Astrocyte (in vitro differentiated cells and primary cell): ENCODE measurements at regions not wholly inside any gene's neighbourhood (a gene's known extent, or its start where the extent isn't known, plus 50 kb on each side); places are given as distances from the start of the nearest gene placed in this dataset.

Source experiments
- CTCF ChIP-seq: IDR thresholded peaks from 2 replicates; pipeline ENCODE4 v1.5.1; 2011; ENCODE audit warnings: low read depth, mild to moderate bottlenecking, inconsistent platforms, low read length, moderate library complexity; ENCODE audit not compliant: insufficient read depth
- EZH2 ChIP-seq: IDR thresholded peaks from 2 replicates; pipeline ENCODE4 v1.6.1; 2012; ENCODE audit warnings: mild to moderate bottlenecking, low read length, inconsistent platforms; ENCODE audit not compliant: insufficient read depth

GRCh38 chrX:27381419-27381818 lies 81.7 kb downstream of the PPP4R3C start:
- TF ChIP-seq EZH2 (no peak), CTCF (no peak)
